GM12872 (cell line): ENCODE measurements at regions not wholly inside any gene's neighbourhood (a gene's known extent, or its start where the extent isn't known, plus 50 kb on each side); places are given as distances from the start of the nearest gene placed in this dataset.

Experiments used
- TF ChIP-seq, protein P1 (sequence below): IDR thresholded peaks from 3 replicates; pipeline ENCODE4 v1.5.1; 2011; ENCODE audit warnings: low read depth, mild to moderate bottlenecking, low read length, moderate library complexity; ENCODE audit not compliant: insufficient read depth

DNA sequence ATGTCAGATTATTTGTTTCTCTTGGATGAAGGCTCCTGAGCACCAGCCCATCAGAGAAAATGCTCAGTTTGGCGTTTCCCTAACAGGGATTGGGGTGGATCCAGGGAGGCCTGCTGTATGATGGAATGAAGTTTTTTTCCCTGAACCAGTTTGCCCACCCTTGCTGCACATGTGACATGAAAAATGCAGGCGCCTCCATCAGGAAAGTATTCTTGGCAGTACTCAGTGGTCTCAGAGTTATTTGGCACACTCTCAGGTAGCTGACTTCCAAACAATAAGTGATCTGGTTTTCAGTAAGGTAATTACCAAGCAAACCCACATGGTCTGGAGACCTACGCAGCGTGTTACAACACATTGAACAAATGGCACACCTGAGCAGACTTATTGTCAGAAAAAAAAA lies 254.9 kb downstream of the PAX3 start:
- TF ChIP-seq, protein P1, sequence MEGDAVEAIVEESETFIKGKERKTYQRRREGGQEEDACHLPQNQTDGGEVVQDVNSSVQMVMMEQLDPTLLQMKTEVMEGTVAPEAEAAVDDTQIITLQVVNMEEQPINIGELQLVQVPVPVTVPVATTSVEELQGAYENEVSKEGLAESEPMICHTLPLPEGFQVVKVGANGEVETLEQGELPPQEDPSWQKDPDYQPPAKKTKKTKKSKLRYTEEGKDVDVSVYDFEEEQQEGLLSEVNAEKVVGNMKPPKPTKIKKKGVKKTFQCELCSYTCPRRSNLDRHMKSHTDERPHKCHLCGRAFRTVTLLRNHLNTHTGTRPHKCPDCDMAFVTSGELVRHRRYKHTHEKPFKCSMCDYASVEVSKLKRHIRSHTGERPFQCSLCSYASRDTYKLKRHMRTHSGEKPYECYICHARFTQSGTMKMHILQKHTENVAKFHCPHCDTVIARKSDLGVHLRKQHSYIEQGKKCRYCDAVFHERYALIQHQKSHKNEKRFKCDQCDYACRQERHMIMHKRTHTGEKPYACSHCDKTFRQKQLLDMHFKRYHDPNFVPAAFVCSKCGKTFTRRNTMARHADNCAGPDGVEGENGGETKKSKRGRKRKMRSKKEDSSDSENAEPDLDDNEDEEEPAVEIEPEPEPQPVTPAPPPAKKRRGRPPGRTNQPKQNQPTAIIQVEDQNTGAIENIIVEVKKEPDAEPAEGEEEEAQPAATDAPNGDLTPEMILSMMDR, result no peak

DNA sequence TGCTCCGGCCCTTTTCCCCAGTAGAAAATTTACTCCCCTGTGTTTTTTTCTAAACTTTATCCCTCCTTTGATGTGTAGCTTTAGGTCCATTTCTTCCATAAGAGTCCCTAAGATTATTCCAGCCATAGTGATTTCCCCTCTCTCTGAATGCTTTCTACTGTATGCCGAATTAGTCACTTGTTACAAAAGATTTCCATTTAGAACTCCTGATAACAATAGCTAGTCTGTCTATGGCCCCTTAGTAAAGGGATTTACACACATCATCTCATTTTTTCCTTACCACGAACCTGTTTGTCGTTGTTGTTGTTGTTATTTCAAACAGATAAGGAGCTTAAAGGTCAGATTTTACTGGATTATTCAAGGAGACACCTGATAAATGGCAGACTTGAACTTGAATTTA lies 256.1 kb downstream of the PAX3 start:
- TF ChIP-seq, protein P1, result no peak

DNA sequence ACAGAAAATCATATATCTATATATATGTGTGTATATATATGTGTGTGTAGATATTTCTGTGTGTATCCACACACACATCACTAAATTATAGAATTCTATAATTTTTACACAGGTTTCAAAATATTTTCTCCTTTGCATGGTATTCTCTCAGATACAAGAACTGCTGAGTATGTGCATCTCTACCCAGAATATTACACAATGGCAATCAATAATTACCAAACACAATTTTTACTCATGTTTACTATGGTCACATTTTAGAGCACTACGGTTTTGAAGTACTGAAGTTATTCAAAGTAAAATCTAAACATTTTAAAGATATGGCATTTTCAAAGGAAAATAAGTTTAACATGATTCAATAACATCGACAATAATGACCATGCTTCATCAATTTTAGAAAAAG lies 258.5 kb downstream of the PAX3 start:
- TF ChIP-seq, protein P1, result no peak

DNA sequence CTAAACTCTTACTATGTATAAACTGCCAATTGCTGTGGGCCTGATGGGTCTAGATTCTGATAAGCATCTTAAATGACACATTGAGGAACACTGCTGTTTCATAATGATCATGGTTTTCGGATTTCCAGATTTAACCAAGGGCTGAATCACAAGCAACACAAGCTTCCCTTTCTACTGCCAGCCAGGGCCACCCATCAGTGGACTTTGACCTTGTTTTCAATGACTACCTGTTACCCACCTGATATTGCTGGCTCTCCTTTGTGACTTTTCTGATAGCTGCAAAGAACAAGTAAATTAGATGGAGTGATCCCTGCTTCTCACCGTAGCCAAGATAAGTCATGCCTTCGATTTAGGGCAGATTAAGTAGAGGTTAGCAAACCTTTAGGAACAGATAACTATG lies 259.0 kb downstream of the PAX3 start:
- TF ChIP-seq, protein P1, result no peak

DNA sequence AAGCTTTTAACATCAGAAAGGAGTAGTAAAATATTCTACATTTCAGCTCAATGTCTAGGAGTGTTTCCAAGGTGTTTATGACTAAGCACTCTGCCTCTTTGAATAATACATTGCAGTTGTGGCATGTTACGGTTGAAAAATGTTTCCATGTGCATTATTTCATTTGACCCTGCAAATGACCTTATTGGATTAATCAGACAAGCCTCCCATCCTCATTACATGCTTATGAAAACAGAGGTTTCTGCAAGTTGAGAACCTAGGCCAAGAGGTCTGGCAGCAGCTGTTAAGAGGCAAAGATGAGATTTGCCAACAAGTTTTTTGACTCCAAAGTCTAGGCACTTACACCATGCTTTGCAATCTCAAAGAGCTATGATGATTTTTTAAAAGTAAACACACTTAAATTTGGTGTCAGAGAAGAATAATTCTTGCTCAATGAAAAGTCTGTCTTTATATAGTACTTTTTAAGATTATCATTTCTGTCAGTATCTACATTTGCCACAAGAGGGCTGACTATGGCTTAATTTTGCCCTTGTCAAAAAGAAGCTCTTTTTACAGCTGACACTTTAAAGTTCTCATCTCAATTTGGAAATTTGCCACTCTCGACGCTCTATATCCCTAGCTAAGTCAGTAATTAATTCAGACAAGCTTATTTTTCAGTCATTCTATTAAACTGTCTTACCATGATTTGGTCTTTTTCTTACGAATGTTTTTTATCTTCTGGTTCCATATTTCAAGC lies 260.6 kb downstream of the PAX3 start:
- TF ChIP-seq, protein P1, result peak; percentile 35; the same call in 1 of the 3 replicates

DNA sequence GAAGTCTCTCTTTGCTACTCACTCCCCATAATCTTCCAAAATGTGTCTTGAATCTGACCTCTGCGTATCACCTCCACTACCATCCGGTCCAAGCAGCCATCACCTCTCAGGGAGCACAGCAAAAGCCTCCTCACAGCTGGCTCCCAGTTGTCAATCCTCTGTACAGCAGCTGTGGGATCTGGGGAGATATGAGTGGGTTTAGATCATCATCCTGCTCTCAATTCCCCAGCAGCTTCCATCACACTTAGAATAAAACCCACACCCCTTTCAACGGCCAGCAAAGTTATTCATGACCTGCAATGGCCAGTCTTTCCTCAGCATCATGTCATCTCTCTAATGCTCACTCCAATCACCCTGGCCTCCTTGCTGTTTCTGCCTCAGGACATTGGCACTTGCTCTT lies 261.6 kb downstream of the PAX3 start:
- TF ChIP-seq, protein P1, result no peak

DNA sequence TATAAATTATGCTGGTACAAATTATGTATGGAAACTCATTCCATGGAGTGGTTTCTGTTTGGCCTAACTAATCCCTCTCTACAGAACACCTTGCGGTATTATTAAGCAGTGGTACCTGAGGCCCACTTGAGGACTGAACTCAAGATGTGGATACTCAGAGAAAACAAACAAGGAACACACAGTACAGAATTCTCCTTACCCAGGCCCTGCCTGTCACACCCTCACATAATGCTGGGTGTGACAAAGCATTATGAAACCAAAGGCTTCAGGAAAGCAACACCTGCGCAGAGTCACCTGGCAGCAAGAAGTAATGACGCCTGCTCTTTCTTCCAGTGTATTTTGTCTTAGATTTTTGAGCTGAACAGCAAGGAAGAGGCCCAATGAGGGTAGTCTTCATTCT lies 264.7 kb downstream of the PAX3 start:
- TF ChIP-seq, protein P1, result no peak
